AG04449 (cell line): ENCODE measurements at regions not wholly inside any gene's neighbourhood (a gene's known extent, or its start where the extent isn't known, plus 50 kb on each side); places are given as distances from the start of the nearest gene placed in this dataset.
A peak's percentile ranks its signal among the peaks of the same experiment; 100 is the strongest.

ENCODE experiments used
- CTCF ChIA-PET: fragments of 350-600 bp; formaldehyde crosslinking; extraction: SDS; loops from one replicate; lab custom pipeline; 2021; ENCODE audit warnings: antibody characterized with exemption; lab: Yijun Ruan, JAX
- POLR2A ChIA-PET: fragments of 400-600, 350-600 bp; formaldehyde crosslinking; extraction: SDS; loops from one replicate; lab custom pipeline; 2020; ENCODE audit warnings: antibody characterized with exemption, inconsistent platforms; lab: Yijun Ruan, JAX
- DNase-seq: peaks from one replicate; pipeline ENCODE4 v3.0.0-alpha.2; 2010; ENCODE audit warnings: low read depth, low spot score
- H3K4me3 ChIP-seq: 2 replicates; pipeline ENCODE4 v1.5.1; 2011; ENCODE audit warnings: low read depth, mild to moderate bottlenecking, control low read depth, low read length
- TF ChIP-seq, protein P1 (sequence below): IDR thresholded peaks from one replicate; pipeline ENCODE4 v1.5.1; 2011; ENCODE audit warnings: mild to moderate bottlenecking, moderate library complexity, low read length, control low read depth, inconsistent platforms; ENCODE audit not compliant: insufficient read depth; ENCODE audit errors: missing control alignments

DNA sequence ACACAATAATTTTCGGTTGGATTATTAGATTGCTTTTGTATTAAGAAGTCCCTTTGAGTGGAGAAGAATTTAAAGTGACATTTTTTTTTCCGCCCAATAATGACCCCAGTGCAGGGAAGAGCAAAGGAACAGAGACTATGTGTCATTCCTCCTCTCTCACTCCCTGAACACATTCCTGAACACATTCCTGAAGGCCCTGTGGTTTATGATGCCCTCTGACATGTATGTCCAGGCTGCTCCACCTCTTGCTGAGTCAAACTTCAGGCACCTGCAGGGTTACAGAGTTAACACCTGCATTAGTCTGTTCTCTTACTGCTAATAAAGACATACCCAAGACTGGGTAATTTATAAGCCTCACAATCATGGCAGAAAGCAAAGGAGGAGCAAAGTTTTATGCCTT lies 704.0 kb upstream of the LRRN3 start:
- peak; percentile 5 for DNase-seq
- ChIA-PET POLR2A (no interaction called here), CTCF (no interaction called here)
- no peak overlapping the region for H3K4me3 ChIP-seq
- TF ChIP-seq, protein P1, sequence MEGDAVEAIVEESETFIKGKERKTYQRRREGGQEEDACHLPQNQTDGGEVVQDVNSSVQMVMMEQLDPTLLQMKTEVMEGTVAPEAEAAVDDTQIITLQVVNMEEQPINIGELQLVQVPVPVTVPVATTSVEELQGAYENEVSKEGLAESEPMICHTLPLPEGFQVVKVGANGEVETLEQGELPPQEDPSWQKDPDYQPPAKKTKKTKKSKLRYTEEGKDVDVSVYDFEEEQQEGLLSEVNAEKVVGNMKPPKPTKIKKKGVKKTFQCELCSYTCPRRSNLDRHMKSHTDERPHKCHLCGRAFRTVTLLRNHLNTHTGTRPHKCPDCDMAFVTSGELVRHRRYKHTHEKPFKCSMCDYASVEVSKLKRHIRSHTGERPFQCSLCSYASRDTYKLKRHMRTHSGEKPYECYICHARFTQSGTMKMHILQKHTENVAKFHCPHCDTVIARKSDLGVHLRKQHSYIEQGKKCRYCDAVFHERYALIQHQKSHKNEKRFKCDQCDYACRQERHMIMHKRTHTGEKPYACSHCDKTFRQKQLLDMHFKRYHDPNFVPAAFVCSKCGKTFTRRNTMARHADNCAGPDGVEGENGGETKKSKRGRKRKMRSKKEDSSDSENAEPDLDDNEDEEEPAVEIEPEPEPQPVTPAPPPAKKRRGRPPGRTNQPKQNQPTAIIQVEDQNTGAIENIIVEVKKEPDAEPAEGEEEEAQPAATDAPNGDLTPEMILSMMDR: no peak

DNA sequence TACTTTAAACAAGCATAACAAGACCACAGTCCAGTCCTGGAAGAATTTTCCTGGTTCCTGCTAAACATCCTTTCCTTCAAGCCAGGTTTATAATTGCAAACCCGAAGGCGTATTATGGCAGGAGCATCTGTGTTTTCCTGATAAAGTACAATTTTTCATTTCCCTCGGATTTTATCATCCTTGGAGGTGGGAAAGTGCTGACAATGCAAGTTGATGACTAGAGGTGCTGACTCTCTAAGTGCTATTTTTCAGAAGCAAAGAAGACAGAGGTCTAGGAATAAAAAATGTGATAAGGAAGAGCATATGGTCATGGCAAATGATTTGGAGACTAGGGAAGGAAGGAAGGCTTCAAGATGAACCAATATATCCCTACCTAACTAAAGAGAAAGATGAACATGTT lies 703.2 kb upstream of the LRRN3 start:
- H3K4me3 ChIP-seq: no peak overlapping the region
- TF ChIP-seq, protein P1: no peak
- ChIA-PET POLR2A (no interaction called here), CTCF (no interaction called here)
- no peak for DNase-seq

DNA sequence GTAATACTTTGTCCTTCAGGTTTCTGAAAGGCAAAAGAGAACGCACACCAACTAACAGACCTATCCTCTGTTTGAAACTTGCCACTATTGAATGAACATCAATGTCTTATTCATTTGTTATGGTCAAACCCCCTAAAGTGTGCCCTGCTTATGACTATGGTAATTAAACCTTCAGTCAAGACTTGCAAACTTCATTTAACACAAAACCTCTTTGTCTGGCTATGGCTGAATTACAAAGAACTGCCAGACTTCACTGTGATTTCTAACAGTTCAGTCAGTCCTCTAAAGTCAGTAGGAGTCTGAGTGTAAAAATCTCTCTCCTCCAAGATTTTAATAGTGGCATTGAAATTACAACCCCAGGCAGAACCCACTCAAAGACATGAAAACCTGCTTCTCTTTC lies 702.5 kb upstream of the LRRN3 start:
- POLR2A ChIA-PET: no interaction called here
- DNase-seq: no peak
- CTCF ChIA-PET: no interaction called here
- TF ChIP-seq, protein P1: no peak
- H3K4me3 ChIP-seq: no peak overlapping the region

DNA sequence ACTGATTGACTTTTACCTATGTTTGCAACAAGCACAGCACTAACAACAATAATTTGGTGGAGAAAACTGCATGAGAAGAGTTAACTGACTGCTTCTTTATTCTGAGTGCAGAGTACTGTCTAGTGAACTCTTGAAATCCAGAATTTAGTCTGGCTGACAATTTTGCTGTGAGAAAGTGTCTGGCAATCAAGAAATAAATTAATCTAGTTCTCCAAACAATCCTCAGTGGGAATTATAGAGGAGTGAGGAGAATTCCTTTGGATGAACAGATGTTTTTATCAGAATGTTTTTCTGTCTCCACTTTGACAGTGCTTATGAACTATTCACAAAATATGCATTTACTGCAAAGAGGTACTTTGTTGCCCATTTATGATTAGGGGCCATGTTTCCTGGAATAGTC lies 694.9 kb upstream of the LRRN3 start:
- POLR2A ChIA-PET: no interaction called here
- CTCF ChIA-PET: no interaction called here
- DNase-seq: no peak
- TF ChIP-seq, protein P1: no peak
- no peak overlapping the region for H3K4me3 ChIP-seq

DNA sequence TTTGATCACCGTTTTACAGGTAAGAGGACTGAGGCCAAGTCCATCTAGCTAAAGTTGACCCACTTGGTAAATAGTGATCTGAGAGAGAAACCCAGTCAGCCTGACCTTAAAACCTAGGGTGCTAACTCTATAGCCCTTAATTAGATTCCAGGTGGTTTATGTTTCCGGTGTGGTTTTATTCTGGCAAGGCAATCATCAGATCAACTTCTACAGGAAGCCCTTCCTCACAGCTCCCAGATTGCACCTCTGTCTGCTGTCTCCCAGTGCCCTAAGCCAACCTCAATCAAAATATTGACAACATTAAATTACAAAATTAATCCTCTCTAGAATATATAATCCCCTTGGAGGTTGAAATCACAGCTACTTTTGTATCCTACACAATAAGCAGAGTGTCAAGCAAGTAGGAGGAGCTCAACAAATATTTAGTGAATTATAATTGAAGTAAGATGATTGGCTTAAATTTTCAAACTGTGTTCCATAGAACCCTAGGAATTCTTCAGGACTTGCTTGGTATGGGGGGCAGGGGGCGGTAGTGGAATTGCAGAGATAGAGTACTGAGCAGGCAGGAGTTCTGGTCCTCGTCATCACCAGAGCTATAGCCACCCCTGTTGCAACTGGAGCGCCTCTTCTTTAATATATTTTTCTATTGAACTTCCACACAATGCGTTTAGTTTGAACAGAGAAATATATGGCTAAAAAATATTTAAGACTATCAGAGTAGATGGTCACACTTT lies 692.8 kb upstream of the LRRN3 start:
- no peak for DNase-seq
- ChIA-PET CTCF (no interaction called here), POLR2A (no interaction called here)
- TF ChIP-seq, protein P1: no peak
- H3K4me3 ChIP-seq: no peak overlapping the region

DNA sequence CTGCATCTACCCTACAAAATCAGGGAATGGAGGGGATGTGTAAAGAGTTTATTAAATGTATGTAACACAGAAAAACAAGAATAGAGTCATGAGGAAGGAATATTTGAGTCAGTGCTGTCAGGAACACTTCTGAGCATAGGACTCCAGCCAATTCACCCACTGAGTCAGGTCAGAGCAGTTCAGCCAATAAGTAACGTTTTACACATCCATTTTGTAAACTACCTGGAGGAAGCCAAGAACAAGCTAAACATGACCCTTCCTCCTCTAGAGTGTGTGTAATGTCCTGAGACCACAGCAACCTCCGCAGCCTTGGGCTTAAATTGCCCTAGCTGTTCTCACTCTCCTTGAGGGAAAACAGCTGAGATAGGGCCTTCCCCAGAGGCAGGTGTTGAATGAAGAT lies 691.5 kb upstream of the LRRN3 start:
- TF ChIP-seq, protein P1: no peak
- H3K4me3 ChIP-seq: no peak overlapping the region
- ChIA-PET CTCF (no interaction called here), POLR2A (no interaction called here)
- no peak for DNase-seq
